Central memory CD4-positive, alpha-beta T cell (primary cell): ENCODE measurements at regions not wholly inside any gene's neighbourhood (a gene's known extent, or its start where the extent isn't known, plus 50 kb on each side); places are given as distances from the start of the nearest gene placed in this dataset.

Experiments
- DNase-seq: peaks from one replicate; pipeline ENCODE4 v3.0.0; 2022

DNA sequence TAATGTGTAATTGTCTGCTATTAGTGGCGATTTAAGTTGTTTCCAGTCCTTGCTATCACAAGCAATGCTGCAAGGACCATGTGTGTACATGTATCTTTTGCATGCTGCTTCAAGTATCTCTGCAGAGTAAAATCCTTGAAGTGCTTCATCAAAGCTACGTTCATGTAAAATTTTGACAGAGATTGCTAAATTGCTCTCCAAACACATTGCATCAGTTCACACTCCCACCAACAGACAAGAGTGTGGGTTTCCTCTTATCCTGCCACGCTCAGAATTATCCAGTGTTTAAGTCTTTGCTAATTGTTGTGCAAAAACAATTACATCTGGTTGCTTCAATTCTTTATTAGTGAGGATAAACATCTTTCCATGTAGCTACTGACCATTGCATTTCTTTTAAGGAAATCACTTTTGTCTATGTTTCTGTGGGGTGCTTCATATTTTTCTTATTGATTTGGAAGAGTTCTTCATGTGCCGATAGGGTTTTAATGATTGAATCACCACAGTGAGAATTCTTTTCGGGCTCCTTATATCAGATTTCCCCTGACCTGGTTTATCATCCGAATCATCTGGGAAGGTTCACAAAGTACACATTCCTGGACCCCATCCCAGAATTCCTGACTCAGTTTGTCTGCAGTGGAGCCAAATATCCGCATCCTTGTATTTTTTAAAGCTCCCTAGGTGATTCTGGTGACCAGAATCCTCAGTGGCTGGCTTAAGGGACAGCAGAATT lies 56.3 kb upstream of the GALNT2 start:
- DNase-seq = no peak

DNA sequence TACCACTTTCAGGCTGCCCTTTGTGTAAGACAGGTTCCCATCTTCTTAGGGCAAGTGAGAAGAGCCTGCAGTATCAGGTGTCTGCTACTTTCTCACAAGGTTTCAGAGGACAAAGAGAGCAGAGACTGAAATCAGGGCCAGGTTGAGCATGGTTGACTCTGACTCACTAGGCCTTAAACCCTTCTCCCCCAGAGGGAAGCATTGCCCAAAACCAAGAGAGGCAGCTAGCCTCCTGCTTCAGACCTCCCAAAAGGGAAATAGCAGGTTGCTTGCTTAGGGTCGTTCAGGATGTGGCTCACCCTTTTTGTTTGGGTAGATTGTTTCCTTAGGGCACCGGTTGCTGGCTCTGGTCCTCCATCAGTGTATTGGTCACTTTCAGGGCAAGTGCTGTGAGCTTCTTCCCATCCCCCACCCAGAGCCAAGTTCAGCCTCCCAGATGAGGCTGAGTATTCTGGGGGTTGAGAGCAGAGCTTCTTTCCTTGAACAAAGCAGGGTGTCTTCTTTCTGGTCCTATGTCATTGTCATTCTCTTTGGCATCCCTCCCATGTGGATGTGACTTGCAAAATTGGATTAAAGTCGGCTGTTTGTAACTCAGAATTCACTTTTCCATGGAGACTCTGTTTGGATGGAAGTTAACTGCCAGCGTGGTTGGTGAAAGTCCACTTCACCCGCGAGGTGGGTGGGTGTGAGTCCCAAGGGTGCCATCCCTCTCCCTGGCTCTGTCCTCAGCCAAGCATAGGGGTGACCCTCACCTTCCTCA lies 55.5 kb upstream of the GALNT2 start:
- DNase-seq = no peak

DNA sequence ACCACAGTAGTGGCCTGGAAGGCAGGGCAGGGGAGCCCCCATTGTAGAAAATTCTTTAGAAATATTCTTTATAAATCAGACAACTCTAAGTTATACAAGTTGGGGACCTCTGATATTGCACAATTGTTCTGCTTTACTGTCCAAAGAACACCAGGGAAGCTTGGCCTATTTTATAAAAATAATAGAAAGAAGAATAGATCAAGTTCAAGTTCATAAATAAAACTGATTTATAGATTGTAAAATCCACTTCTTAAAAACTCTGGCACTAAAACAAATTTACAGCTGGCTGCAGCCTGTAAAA lies 55.0 kb upstream of the GALNT2 start:
- no peak for DNase-seq

DNA sequence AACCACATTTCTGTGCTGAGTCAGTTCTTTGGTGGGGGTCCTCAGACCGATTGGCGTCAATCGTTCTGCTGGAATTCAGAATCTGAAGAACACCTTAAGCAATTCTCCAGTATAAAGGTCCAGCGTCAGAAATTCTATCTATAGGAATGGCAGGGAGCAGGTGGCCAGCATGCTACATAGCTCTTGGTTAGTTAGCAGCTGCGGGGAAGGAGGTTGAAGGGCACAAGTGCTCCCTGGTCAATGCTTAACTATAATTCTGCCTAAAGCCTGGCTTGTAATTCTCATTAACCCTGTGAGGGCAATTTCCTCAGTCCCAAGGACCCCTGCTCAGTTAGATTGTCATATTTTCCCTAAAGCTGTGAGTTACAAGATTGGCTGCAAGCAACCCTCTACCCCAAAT lies 54.3 kb upstream of the GALNT2 start:
- DNase-seq = no peak

DNA sequence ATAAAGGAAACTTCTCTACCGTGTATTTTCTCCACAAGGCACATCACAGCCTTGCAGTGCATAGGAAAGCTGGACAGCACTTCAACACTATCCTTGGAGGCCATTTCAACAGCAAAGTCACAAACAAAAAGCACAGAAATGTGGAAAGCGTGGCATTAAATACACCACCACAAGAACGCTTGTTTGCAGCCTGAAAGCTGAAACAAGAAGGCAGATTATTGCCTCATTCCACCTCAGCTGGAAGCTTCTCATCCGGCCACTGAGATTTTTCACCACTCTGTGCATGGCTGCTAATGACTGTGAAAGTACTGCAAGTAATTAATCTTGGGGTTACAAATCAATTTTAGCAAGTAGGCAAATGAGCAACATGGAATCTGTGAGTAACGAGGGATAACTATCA lies 50.9 kb upstream of the GALNT2 start:
- no peak for DNase-seq
